ENCODE measurements at regions not wholly inside any gene's neighbourhood (a gene's known extent, or its start where the extent isn't known, plus 50 kb on each side); places are given as distances from the start of the nearest gene placed in this dataset.

DNA sequence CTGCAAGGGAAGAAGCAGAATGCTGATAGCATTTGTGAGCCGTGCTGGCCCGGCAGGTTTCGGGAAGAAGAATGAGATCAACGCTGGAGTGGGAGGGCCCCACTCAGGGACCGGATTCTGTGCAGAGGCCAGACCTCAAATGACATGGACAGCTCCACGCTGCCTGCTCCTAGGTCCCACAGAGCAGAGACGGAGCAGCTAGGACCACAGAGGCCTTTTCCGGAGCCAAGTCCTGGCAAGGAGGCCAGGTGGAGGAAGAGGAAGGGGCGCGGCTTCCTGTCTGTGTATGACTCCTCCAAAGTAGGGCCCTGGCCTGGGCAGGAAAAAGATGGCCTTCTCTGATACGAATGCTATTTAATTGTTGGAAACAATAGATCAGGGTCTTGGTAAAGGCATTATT, 139.9 kb downstream of the LRRC30 start:
- no peak overlapping the region for H3K4me2 ChIP-seq
- no peak overlapping the region for H3K9ac ChIP-seq
- H3K27me3 ChIP-seq (ENCODE audit: insufficient read depth, low read depth) = no peaks in the 10 kb centered on the region
- H3K4me1 ChIP-seq (ENCODE audit: low read depth, poor library complexity, severe bottlenecking) = no peaks in the 10 kb centered on the region
- no peak for TF ChIP-seq CTCF (conservative IDR thresholded peaks at IDR 0.05; ENCODE audit: low read depth, low read length)
- H4K20me1 ChIP-seq (ENCODE audit: insufficient read depth) = no peaks in the 10 kb centered on the region
- no peak overlapping the region for H3K4me3 ChIP-seq (IDR thresholded peaks at IDR 0.05; ENCODE audit: insufficient read depth, low read depth, low read length)
- H3K79me2 ChIP-seq (ENCODE audit: insufficient read depth, low read depth) = no peaks in the 10 kb centered on the region
- no peaks in the 10 kb centered on the region for H3K36me3 ChIP-seq (ENCODE audit: insufficient read depth)
- H3K27ac ChIP-seq = no peak overlapping the region
- H2AFZ ChIP-seq (ENCODE audit: low read depth) = no peak overlapping the region

GRCh38 chr18:7373441-7373840, 142.6 kb downstream of the LRRC30 start:
- Histone ChIP-seq H3K9ac (no peak overlapping the region), H3K4me3 (IDR thresholded peaks at IDR 0.05; ENCODE audit: insufficient read depth, low read depth, low read length) (no peak overlapping the region), H3K79me2 (ENCODE audit: insufficient read depth, low read depth) (no peaks in the 10 kb centered on the region), H3K4me2 (no peak overlapping the region), H3K27me3 (ENCODE audit: insufficient read depth, low read depth) (no peaks in the 10 kb centered on the region), H2AFZ (ENCODE audit: low read depth) (no peak overlapping the region), H3K36me3 (ENCODE audit: insufficient read depth) (no peaks in the 10 kb centered on the region), H4K20me1 (ENCODE audit: insufficient read depth) (no peaks in the 10 kb centered on the region), H3K27ac (no peak overlapping the region), H3K4me1 (ENCODE audit: low read depth, poor library complexity, severe bottlenecking) (no peaks in the 10 kb centered on the region)
- TF ChIP-seq CTCF (conservative IDR thresholded peaks at IDR 0.05; ENCODE audit: low read depth, low read length) = no peak

GRCh38 chr18:7381307-7381706, 150.4 kb downstream of the LRRC30 start:
- no peaks in the 10 kb centered on the region for H3K4me1 ChIP-seq (ENCODE audit: low read depth, poor library complexity, severe bottlenecking)
- no peak for TF ChIP-seq CTCF (conservative IDR thresholded peaks at IDR 0.05; ENCODE audit: low read depth, low read length)
- H3K27me3 ChIP-seq (ENCODE audit: insufficient read depth, low read depth) = no peaks in the 10 kb centered on the region

GRCh38 chr18:7382328-7383001, 151.6 kb downstream of the LRRC30 start:
- Histone ChIP-seq H3K4me1 (ENCODE audit: low read depth, poor library complexity, severe bottlenecking) (no peaks in the 10 kb centered on the region), H3K27me3 (ENCODE audit: insufficient read depth, low read depth) (no peaks in the 10 kb centered on the region), H4K20me1 (ENCODE audit: insufficient read depth) (no peaks in the 10 kb centered on the region), H3K27ac (no peak overlapping the region), H3K4me2 (no peak overlapping the region), H3K79me2 (ENCODE audit: insufficient read depth, low read depth) (no peaks in the 10 kb centered on the region), H3K9ac (no peak overlapping the region), H3K36me3 (ENCODE audit: insufficient read depth) (no peaks in the 10 kb centered on the region), H2AFZ (ENCODE audit: low read depth) (no peak overlapping the region), H3K4me3 (IDR thresholded peaks at IDR 0.05; ENCODE audit: insufficient read depth, low read depth, low read length) (no peak overlapping the region)
- TF ChIP-seq CTCF (conservative IDR thresholded peaks at IDR 0.05; ENCODE audit: low read depth, low read length) = no peak

More at GRCh38 chr18:7381307-7381706, 150.4 kb downstream of the LRRC30 start:
- no peak overlapping the region for H3K4me3 ChIP-seq (IDR thresholded peaks at IDR 0.05; ENCODE audit: insufficient read depth, low read depth, low read length)
- H3K4me2 ChIP-seq = no peak overlapping the region
- H3K9ac ChIP-seq = no peak overlapping the region
- no peaks in the 10 kb centered on the region for H3K36me3 ChIP-seq (ENCODE audit: insufficient read depth)
- no peak overlapping the region for H3K27ac ChIP-seq
- no peaks in the 10 kb centered on the region for H4K20me1 ChIP-seq (ENCODE audit: insufficient read depth)
- H3K79me2 ChIP-seq (ENCODE audit: insufficient read depth, low read depth) = no peaks in the 10 kb centered on the region
- no peak overlapping the region for H2AFZ ChIP-seq (ENCODE audit: low read depth)

Data from KMS-11 (cell line).